ENCODE measurements at regions not wholly inside any gene's neighbourhood (a gene's known extent, or its start where the extent isn't known, plus 50 kb on each side); places are given as distances from the start of the nearest gene placed in this dataset.

DNA sequence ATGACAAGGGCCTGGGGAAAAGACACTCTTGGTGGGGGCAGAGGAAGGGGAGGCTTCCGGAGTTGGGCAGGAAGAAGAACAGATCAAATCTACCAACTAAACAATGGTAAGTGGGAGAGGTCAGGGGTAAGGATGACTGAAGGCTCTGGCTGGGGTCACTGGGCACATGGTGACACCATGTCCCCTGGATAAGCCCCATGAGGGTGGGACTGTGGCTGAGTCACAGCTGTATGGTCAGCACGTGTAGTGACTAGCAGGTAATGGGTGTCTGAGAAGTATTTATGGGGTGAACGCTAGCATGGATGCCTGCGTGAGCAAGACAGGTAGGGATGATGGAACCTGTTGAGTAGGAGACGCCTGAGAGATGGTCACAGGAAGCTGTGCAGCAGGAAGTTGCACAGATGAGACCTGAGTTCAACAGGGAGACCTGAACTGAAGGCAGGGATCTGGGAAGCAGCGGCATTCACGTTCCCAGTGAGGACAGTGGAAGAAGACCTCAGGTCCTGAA is 64.5 kb upstream of the SNX9 start (continued):
- TF ChIP-seq, protein P1, sequence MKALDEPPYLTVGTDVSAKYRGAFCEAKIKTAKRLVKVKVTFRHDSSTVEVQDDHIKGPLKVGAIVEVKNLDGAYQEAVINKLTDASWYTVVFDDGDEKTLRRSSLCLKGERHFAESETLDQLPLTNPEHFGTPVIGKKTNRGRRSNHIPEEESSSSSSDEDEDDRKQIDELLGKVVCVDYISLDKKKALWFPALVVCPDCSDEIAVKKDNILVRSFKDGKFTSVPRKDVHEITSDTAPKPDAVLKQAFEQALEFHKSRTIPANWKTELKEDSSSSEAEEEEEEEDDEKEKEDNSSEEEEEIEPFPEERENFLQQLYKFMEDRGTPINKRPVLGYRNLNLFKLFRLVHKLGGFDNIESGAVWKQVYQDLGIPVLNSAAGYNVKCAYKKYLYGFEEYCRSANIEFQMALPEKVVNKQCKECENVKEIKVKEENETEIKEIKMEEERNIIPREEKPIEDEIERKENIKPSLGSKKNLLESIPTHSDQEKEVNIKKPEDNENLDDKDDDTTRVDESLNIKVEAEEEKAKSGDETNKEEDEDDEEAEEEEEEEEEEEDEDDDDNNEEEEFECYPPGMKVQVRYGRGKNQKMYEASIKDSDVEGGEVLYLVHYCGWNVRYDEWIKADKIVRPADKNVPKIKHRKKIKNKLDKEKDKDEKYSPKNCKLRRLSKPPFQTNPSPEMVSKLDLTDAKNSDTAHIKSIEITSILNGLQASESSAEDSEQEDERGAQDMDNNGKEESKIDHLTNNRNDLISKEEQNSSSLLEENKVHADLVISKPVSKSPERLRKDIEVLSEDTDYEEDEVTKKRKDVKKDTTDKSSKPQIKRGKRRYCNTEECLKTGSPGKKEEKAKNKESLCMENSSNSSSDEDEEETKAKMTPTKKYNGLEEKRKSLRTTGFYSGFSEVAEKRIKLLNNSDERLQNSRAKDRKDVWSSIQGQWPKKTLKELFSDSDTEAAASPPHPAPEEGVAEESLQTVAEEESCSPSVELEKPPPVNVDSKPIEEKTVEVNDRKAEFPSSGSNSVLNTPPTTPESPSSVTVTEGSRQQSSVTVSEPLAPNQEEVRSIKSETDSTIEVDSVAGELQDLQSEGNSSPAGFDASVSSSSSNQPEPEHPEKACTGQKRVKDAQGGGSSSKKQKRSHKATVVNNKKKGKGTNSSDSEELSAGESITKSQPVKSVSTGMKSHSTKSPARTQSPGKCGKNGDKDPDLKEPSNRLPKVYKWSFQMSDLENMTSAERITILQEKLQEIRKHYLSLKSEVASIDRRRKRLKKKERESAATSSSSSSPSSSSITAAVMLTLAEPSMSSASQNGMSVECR (CRISPR knock-in tag; IDR thresholded peaks at IDR 0.05): peak; percentile 58; the same call in 1 of the 2 replicates
- TF ChIP-seq JUND (IDR thresholded peaks at IDR 0.05; ENCODE audit: borderline replicate concordance, low read depth, low read length) (peak; percentile 89), JUND (tag; IDR thresholded peaks at IDR 0.05; ENCODE audit: borderline replicate concordance, low read depth, low read length) (peak; percentile 75; the same call in 2 of the 3 replicates), CBFA2T2 (conservative IDR thresholded peaks at IDR 0.05) (peak; percentile 74), BRD9 (IDR thresholded peaks at IDR 0.05; ENCODE audit: low read depth, partially characterized antibody) (no peak), NFE2 (IDR thresholded peaks at IDR 0.05; ENCODE audit: low read depth) (peak; percentile 53; the same call in 1 of the 2 replicates), FOXP1 (CRISPR knock-in tag; IDR thresholded peaks at IDR 0.05) (0 out of 2 replicates have a peak, but pooled peaks have one; percentile 33), FOXA3 (CRISPR knock-in tag; conservative IDR thresholded peaks at IDR 0.05 in 1 of 2, IDR thresholded peaks at IDR 0.05 in 1 of 2) (peak; percentile 28 to 55; a peak in 3 of 4 replicates), ETV5 (CRISPR knock-in tag; IDR thresholded peaks at IDR 0.05; ENCODE audit: low read depth) (peak; percentile 96), ARHGAP35 (IDR thresholded peaks at IDR 0.05; ENCODE audit: partially characterized antibody) (no peak), NFIC (IDR thresholded peaks at IDR 0.05) (0 out of 2 replicates have a peak, but pooled peaks have one; percentile 34), ZNF57 (CRISPR knock-in tag; IDR thresholded peaks at IDR 0.05) (no peak), BRF1 (IDR thresholded peaks at IDR 0.05; ENCODE audit: borderline replicate concordance, extremely low read depth, insufficient read length) (no peak)
- TF ChIP-seq, protein P2, sequence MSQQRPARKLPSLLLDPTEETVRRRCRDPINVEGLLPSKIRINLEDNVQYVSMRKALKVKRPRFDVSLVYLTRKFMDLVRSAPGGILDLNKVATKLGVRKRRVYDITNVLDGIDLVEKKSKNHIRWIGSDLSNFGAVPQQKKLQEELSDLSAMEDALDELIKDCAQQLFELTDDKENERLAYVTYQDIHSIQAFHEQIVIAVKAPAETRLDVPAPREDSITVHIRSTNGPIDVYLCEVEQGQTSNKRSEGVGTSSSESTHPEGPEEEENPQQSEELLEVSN (IDR thresholded peaks at IDR 0.05; ENCODE audit: borderline replicate concordance in 1 of 2, extremely low read depth in 1 of 2, insufficient read depth in 1 of 2, insufficient read length in 1 of 2, low read depth in 1 of 2, low read length in 1 of 2, poor library complexity in 1 of 2, severe bottlenecking in 1 of 2): peak in 1 of 2 experiments; percentile 86
- TF ChIP-seq, protein P3, sequence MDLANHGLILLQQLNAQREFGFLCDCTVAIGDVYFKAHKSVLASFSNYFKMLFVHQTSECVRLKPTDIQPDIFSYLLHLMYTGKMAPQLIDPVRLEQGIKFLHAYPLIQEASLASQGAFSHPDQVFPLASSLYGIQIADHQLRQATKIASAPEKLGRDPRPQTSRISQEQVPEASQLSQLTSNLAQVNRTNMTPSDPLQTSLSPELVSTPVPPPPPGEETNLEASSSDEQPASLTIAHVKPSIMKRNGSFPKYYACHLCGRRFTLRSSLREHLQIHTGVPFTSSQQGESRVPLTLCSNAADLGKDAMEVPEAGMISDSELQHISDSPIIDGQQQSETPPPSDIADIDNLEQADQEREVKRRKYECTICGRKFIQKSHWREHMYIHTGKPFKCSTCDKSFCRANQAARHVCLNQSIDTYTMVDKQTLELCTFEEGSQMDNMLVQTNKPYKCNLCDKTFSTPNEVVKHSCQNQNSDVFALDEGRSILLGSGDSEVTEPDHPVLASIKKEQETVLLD (IDR thresholded peaks at IDR 0.05): peak; percentile 60; the same call in 1 of the 2 replicates
- TF ChIP-seq, protein P4, sequence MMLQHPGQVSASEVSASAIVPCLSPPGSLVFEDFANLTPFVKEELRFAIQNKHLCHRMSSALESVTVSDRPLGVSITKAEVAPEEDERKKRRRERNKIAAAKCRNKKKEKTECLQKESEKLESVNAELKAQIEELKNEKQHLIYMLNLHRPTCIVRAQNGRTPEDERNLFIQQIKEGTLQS (IDR thresholded peaks at IDR 0.05): peak; percentile 77
- TF ChIP-seq, protein P4 (CRISPR knock-in tag; conservative IDR thresholded peaks at IDR 0.05): no peak
- TF ChIP-seq, protein P5, sequence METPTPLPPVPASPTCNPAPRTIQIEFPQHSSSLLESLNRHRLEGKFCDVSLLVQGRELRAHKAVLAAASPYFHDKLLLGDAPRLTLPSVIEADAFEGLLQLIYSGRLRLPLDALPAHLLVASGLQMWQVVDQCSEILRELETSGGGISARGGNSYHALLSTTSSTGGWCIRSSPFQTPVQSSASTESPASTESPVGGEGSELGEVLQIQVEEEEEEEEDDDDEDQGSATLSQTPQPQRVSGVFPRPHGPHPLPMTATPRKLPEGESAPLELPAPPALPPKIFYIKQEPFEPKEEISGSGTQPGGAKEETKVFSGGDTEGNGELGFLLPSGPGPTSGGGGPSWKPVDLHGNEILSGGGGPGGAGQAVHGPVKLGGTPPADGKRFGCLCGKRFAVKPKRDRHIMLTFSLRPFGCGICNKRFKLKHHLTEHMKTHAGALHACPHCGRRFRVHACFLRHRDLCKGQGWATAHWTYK (CRISPR knock-in tag; IDR thresholded peaks at IDR 0.05): 0 out of 2 replicates have a peak, but pooled peaks have one; percentile 43

Measured in K562 (cell line).